ENCODE measurements at regions not wholly inside any gene's neighbourhood (a gene's known extent, or its start where the extent isn't known, plus 50 kb on each side); places are given as distances from the start of the nearest gene placed in this dataset.

- TF ChIP-seq EZH2phosphoT487 (IDR thresholded peaks at IDR 0.05) = no peak
- TF ChIP-seq, protein P1, sequence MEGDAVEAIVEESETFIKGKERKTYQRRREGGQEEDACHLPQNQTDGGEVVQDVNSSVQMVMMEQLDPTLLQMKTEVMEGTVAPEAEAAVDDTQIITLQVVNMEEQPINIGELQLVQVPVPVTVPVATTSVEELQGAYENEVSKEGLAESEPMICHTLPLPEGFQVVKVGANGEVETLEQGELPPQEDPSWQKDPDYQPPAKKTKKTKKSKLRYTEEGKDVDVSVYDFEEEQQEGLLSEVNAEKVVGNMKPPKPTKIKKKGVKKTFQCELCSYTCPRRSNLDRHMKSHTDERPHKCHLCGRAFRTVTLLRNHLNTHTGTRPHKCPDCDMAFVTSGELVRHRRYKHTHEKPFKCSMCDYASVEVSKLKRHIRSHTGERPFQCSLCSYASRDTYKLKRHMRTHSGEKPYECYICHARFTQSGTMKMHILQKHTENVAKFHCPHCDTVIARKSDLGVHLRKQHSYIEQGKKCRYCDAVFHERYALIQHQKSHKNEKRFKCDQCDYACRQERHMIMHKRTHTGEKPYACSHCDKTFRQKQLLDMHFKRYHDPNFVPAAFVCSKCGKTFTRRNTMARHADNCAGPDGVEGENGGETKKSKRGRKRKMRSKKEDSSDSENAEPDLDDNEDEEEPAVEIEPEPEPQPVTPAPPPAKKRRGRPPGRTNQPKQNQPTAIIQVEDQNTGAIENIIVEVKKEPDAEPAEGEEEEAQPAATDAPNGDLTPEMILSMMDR (IDR thresholded peaks at IDR 0.05) = no peak
These were observed 519.4 kb upstream of the DSEL start for GRCh38 chr18:68035774-68036522.
